Renal pelvis (tissue), 1 donor: ENCODE measurements at regions not wholly inside any gene's neighbourhood (a gene's known extent, or its start where the extent isn't known, plus 50 kb on each side); places are given as distances from the start of the nearest gene placed in this dataset.

Experiments used
- DNase-seq: peaks from one replicate; pipeline ENCODE4 v3.0.0-alpha.2; 2013

DNA sequence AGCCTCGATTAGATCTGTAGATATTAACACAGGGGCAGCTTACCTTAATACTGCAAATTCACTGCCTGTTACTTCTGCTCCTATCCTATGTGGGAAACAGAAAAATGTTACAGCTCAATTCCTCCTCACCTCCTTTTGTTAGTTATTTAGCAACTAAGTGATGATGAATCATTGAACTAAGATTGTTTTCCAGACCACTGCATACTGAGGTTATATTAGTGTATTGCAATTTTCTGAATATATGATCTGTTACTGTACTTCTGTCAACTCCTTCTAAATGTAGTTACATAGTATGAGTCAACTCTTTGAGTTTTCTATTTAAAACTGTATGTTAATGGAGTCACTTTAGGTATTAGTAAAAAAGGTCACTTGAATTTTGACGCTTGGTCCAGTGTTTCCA lies 331.5 kb upstream of the SLCO3A1 start:
- no peak for DNase-seq

DNA sequence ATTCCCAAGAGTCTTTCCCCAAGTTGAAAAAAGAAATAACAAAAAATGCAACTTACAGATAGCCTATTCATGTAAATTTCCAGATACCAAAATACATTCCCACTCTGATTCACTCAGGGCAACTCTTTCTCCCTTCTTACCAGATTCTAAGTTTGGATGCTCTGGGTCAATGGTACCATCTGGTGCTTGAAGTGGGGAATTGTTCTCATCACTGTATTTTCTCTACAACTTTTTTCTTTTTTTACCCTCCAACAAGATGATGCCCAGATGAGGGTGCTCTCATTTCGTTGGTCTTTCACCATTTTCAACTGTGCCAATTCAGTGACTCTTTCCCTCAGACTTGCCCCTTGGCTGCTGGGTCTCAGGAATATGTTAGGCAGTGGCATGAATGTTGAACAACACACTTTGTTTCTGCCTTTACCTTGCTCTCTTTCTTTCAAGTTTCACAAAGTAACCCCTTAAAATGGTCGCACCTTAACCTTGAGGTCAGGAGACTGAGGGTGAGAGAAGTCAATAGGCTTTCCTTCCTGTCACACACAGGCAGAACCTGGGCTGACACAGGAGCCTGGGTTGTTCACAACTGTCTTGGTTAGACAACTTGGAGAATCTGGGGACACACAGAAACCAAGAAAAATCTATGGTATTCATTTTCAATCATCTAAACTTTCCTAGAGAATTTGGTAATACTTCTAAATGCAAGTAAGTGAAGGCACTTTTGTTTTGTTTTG lies 330.7 kb upstream of the SLCO3A1 start:
- no peak for DNase-seq

DNA sequence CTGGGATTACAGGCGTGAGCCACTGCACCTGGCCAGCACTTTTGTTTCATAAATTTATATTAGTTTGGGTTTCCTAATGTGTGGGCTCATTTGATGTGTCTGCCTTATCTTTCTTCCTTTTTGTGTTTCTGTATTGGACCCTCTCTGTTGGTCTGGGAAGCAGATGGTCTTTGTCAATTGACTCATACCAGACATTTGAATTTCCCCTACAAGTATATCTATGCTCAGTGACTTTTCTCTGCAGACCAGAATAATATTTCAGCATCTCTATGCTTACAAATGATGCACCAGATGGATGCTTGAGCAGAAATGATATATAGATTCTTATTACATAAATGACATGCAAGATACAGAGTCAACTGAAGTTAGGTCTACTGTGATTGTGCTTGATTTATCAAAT lies 329.9 kb upstream of the SLCO3A1 start:
- no peak for DNase-seq

DNA sequence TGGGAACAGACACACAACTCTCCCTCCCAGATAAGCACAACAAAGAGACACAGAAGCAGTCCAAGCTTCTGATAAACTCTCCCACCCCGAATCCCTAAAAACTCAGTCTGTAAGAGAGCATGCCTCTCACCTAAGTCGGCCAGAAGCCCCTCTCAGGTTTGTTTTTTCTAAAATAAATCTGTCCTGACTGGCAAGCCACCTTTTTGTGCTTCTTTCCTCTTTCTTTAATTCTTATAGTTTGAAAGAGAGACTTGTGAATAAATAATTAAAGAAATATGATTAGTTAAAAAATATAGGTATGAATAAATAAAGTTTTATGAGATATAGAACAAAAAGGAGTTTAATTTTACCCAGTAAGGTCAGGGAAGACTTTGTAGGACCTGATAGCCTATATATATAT lies 329.0 kb upstream of the SLCO3A1 start:
- no peak for DNase-seq

DNA sequence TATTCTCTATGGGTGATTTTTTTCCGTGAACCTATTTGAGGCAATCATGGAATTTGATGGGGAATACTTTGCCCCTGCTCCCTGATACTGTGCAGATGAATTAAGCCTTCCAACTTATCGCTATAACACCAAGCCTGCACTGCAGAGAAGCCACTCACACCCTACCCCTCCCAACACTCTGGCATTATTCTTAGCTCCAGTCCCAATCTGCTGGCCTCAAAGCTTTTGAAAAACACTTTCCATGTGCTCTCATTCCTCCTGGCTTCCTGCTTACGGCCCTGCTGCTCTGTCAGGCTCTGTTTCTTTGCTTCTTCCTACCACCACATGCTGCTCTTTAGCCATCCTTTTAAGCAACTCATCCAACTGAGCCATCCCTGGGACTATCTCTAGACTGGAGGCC lies 327.8 kb upstream of the SLCO3A1 start:
- DNase-seq, result no peak

DNA sequence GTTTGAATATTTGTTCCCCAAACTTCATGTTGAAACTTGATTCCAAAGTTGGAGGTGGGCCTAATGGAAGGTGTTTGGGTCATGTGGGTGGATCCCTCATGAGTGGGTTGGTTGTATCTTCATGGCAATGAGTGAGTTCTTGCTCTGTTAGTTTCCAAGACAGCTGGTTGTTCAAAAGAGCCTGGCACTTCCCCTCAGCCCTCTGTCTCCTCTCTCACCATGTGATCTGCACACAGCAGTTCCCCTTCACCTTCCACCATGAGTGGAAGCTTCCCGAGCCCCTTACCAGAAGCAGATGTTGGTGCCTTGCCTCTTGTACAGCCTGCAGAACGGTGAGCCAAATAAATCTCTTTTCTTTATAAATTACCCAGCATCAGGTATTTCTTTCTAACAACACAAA lies 327.1 kb upstream of the SLCO3A1 start:
- no peak for DNase-seq

DNA sequence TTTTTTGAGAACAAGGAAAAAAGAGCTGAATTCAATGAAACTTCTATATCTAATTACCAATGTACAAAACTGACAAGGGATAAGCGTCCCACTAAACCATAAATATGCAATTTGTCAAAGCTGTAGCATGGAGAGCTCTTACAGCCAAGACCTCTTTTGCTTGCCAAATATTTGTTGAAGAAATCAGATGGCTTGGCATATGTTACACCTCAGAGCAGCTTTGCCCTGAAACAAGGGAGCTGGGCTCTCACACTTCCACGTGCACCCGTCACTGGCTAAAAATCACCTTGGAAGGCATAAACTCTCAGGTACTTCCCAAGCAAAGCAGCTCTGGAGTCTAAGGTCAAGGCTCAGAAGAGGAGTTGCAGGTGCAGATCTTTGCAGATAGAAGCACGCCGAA lies 324.7 kb upstream of the SLCO3A1 start:
- DNase-seq, result no peak

DNA sequence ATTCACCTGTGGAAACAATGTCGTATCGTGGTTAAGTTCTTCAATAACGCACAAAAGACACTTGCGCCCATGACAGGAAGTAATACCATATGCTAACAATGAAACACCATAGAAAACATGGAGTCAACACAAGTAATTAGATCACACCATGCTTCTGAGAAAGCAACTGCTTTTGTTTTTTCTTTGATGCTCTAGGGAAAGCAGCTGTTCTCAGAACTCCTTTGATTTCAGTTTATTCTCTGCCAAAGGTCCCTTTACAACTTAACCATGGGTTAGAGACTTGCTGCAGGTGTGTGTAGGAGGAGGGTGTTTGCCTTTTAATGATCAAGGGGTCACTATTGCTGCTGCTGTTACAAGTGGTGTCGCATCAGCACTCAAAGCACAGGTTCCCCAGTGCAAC lies 324.0 kb upstream of the SLCO3A1 start:
- DNase-seq, result peak; percentile 11

DNA sequence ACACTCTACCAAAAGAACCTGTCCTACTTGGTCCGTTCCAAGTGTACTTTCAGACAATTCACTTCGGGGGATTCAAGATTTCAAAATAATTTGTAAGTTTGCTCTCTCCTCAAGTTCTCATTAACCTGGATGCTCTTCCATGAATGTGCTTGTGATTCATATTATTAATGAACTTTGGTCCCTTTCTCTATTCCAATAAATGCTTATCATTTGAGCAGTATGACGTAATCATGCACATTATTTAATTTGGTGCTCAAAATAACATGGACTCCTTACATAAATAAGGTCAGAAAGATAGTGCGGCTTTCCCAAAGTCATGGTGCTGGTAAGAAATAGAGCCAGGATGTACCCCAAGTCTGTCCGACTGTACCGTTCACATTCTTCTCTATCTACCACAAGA lies 323.2 kb upstream of the SLCO3A1 start:
- DNase-seq, result no peak

DNA sequence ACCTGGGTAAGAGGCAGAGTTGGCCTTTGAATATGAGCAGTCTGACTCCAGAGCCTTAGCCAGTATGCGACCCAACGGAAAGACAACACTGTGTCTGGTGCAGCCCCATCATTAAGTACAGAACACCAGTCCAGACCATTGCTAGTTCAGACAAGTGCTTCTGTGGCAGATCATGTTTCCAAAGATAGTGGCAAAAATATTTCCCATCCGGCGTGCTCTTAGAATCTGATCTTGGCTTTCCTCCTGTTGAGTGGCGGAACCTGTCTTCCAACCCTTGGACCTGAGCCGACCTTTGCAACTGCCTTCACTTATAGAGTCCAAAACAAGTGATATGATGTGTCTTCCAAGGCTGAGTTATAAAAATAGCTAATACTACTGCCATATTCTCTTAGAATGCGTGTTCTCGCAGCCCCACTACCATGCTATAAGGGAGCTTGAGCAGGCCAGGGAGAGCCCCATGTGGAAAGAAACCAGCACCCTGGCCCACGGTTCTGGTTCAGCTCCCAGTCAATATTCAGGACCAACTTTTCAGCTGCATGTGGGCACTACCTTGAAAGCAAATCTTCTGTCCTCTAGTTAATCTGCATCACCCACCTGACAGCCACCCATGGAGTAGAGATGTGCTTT lies 322.4 kb upstream of the SLCO3A1 start:
- DNase-seq, result no peak

DNA sequence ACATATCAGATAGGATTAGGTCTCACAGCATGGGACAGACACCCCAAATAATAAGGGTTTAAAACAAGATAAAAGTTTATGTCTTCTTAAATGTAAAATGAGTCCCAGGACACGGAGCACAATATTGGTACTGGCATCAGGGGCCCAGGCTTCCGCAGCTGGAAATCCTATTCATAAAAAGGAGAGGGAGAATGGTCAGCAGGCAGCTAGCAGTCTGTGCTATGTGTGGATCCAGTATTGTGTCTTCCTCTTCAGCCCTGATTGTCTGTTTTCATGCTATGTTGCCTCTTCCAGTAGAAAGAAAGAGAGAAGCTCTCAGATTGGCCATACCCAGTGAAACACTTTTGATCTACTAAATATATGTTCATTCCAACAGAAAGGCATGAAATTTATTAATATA lies 319.3 kb upstream of the SLCO3A1 start:
- DNase-seq, result no peak

DNA sequence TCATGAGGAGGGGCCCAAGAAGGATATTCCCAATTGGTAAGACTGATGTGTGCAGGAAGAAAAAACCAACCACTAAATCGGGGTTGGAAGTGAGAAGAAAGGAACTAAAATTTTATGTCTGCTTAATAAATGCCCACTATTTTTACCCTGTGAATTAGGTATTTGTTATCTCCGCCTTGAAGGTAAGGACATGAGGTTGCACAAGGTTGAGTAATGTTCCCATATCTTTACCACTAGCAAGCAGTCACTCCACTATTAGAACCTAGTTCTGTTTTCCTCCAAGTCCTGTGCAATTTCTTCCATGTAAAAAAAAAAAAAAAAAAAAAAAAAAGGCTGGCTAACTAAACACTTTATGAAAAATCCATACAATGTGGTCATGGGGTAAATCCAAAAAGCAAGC lies 318.5 kb upstream of the SLCO3A1 start:
- DNase-seq, result no peak

DNA sequence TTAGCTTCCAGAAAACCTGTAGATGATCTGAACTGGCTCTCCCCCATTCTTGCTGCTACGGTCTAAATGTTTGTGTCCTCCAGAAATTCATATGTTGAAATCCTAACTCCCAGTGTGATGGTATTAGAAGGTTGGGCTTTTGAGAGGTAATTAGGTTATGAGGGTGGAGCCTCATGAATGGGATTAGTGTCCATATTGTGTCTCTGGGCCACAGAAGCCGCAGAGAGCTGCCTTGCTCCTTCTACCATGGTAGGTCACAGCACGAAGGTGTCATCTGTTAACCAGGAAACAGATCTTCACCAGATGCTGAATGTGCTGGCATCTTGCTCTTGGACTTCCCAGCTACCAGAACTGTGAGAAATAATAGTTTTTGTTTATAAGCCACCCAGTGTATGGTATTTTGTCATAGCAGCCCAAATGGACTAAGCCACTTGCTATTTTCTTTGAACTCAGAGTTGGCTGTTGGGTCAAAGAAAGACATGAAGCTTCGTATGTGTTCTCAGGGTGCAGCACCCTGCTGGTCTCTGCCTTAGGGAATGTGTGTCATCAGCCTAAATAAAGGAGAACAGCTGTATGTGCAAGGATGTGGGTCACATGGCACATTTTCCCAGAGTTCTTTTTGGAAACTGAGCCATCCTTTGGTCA lies 317.5 kb upstream of the SLCO3A1 start:
- no peak for DNase-seq

DNA sequence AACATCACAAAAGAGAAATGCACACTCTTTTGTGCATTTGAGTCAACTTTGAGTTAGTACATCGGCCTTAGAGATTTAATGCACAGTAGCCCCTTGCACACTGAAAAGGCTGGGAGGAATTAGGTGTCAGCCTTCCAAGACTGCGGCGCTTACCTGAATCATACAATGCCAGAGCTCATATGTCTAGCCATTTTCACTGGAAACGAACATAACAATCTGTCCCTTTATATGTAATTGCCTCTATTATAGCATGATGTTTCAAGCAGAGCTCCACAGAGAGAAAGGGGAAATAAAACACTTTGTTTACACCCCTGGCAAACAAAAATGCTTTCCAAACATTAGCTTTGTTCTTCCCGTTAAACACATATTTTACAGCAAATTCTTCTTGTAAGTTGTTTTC lies 315.7 kb upstream of the SLCO3A1 start:
- no peak for DNase-seq

DNA sequence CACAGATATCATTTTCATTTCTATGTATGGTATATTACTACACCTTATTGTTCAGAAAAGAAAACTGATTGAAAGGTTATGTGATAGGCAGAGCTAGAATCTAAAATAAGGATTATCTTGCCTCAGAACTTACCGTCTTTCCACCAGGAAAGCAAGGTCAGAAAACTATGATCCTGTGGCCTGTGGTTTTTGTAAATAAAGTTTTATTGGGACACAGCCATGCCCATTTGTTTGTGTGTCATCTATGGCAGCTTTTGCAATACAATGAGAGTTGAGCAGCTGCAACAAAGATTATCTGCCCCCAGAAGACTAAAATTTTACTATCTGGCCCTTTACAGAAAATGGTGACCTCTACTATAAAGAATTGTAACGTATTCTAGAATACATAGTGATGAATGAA lies 314.7 kb upstream of the SLCO3A1 start:
- DNase-seq, result no peak

DNA sequence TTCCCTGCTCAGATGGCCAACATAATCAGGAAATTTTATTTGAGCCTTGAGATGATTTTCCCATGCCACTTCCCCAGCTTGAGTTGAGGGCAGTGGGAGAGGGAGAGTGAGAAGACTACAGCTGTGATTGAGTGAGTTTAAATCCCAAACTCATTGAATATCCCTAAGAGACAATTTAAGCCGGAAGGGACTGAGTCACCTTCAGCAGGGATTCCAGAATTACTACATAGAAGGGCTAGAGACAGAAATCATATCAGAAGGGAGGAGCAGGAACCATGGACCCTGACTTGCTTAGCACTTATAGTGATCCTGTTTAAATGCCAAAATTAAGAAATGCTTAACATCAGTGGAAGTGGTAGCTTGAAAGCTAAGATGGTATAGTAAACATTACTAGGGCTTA lies 312.2 kb upstream of the SLCO3A1 start:
- DNase-seq, result no peak

DNA sequence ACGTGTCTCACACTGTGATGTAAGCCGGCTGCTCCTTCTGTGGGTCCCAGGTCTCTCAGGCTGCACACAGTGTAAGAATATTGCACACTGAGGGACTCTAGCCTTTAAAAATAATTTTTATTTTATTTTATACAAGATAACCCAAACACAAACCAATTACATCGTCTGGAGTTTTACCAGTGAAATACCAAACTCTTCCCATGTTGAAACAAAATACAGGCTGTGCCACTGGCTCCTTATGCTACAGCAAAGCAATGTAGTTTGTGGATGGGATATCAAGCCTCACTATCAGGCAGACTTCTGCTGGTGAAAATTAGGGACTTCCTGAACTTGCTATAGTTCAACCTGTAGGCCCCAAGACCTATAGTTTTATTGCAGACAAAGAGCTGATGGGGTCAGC lies 311.3 kb upstream of the SLCO3A1 start:
- DNase-seq, result no peak

DNA sequence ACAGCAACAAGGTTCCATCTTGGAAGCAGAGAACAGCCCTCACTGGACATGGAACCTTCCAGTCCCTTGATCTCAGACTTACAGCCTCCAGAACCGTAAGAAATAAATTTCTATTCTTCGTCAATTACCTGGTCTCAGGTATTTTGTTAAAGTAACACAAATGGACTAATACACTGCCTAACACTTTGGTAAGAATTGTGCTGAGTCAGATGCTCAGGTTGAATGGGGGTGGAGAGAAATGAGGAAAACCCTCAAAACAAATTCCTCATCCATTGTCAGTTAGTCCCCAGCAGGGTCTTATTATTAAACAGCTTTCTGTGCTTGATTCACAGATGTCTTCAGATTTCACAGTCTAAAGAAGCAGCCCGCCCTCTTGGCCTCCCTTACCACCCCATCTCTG lies 306.2 kb upstream of the SLCO3A1 start:
- no peak for DNase-seq

DNA sequence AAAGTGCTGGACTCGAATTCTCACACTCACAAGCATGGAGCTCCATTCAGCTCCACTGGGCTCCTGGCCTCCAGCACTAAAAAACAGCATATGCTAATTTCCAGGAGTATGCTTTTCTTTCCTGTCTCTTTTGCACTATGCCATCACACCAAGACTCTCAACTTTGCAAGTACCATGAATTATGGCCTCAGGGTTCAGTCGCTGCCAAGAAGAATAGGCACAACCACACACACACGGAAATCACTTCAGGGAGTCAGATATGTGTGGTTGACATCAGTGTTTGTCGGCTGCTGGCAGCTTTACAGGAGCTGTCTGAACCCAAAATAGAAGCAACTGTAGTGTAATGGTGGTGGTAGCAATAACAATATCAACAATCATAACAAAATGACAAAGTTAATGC lies 305.0 kb upstream of the SLCO3A1 start:
- DNase-seq, result no peak

DNA sequence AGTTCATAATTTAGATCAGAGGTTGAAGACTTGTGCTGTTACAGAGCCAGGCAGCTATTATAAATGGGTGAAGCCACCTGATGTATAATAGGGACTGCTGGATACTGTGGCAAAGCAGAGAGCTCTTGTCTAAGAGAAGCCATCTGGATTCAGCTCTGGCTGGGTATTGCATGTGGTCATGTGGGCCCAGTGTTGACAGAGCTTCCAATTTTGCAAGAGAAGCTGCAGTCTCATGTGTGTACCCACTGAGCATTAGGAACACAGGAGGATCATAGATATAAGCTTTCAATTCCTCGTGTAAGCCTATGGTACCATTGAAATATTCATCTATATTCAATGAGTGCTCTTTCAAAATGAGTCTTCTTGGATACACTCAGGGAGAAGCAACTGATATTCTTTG lies 303.9 kb upstream of the SLCO3A1 start:
- DNase-seq, result no peak

DNA sequence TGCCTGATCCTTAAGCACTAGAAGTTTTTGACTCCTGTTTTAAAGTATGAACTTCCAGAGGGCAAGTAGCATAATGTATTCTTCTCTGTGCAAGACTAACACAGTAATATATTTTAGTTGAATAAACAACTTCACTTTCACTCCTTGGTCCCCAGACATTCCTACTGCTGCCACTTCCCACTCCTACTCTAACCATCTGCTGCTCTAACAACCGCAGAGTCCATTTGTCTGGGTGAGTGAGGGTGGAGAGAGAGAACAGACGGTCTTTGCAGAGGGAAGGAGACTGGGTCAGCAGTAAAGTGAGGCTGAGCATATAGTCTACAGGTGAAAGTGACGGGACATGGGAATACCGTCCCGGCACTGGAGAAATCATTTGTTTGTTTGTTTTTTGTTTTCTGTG lies 301.0 kb upstream of the SLCO3A1 start:
- DNase-seq, result no peak

DNA sequence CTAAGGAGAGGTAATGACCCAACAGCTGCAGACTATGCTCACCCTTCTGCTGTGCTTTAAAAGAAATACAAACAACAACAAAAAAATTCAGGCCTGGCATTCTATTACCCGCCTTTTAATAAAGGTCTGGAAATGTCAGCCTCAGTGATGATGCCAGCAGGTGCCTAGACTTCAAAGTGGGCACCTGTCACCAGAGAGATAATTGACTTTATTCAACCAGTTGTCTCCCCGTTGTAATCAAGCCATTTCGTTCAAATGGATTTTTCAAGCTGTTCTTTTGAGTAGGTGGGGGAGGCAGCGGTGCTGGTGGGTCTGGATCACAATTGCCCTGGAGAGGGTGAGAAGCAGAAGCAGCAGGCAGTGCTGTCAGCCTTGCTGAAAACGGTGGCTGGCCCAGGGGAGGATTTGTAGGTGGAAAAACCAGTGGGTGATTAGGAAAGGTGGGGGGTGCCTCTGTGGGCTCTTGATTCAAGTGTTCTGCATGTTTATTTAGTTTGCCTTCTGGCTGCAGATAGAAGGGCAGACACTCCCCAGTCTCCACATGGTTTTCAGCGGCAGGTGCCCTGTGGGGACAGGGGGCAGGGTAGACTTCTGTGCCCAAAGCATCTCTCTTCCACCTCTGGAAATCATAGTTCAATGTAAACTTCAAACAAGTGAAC lies 300.2 kb upstream of the SLCO3A1 start:
- DNase-seq, result no peak

DNA sequence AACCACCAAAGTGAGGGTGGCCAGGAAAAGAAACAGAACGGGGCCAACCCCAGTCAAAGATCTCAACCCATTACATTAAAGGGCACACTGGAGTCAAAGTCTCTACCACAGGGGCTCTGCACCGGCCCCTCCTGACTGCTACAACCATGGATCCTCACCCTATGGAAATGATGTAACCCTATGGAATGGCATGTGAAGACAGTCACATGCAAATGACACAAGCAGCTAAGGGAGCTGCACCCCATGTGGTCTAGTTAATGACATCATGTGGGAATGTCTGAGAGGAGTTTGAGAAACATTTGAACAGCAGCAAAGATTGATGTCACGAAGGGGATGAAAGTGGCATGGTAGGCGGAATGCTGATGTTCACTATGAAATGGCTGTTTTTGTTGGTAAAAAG lies 298.2 kb upstream of the SLCO3A1 start:
- no peak for DNase-seq
